NCI-H82 (cell line): ENCODE measurements at regions not wholly inside any gene's neighbourhood (a gene's known extent, or its start where the extent isn't known, plus 50 kb on each side); places are given as distances from the start of the nearest gene placed in this dataset.

Source experiments
- DNase-seq: peaks from one replicate; lab custom pipeline; 2025; lab: John Stamatoyannopoulos, UW

DNA sequence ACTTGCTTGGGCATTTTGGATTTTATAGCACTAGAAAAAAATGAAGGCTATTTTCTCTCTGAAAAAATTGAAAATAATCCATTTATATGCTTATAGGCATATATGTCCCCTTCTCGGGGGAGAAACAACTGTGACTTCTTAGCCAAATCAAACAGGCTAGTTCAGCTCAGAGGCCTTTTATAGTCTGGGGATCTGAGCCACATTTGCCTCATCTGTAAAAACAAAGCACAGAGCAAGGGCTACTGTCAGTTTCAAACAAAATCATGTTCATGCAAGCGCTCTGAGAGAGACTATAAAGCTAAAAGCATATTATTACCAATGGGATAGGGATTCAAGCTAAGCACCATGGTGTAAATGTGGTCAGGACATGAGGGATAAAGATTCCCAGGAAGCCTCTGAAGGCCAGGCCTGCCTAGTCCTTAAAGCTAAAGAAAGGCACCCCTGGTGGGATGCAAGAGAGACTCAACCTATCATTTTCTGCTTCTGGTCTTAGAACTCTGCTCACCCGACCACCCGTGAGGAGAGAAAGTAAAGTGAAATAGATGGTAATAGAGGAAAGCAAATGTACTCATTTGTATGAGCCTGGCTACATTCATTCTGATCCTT lies 51.0 kb upstream of the IL12A start:
- no peak for DNase-seq

GRCh38 chr3:159938714-159939113 lies 49.9 kb upstream of the IL12A start:
- DNase-seq: no peak
